GM12875 (cell line): ENCODE measurements at regions not wholly inside any gene's neighbourhood (a gene's known extent, or its start where the extent isn't known, plus 50 kb on each side); places are given as distances from the start of the nearest gene placed in this dataset.

Experiments used
- H3K4me3 ChIP-seq: one replicate; pipeline ENCODE4 v1.5.1; 2011; ENCODE audit warnings: low read depth, low read length, control low read depth
- TF ChIP-seq, protein P1 (sequence below): IDR thresholded peaks from 2 replicates; pipeline ENCODE4 v1.5.1; 2011; ENCODE audit warnings: low read depth, mild to moderate bottlenecking, control low read depth, inconsistent platforms, low read length, moderate library complexity, borderline replicate concordance; ENCODE audit not compliant: insufficient read depth

DNA sequence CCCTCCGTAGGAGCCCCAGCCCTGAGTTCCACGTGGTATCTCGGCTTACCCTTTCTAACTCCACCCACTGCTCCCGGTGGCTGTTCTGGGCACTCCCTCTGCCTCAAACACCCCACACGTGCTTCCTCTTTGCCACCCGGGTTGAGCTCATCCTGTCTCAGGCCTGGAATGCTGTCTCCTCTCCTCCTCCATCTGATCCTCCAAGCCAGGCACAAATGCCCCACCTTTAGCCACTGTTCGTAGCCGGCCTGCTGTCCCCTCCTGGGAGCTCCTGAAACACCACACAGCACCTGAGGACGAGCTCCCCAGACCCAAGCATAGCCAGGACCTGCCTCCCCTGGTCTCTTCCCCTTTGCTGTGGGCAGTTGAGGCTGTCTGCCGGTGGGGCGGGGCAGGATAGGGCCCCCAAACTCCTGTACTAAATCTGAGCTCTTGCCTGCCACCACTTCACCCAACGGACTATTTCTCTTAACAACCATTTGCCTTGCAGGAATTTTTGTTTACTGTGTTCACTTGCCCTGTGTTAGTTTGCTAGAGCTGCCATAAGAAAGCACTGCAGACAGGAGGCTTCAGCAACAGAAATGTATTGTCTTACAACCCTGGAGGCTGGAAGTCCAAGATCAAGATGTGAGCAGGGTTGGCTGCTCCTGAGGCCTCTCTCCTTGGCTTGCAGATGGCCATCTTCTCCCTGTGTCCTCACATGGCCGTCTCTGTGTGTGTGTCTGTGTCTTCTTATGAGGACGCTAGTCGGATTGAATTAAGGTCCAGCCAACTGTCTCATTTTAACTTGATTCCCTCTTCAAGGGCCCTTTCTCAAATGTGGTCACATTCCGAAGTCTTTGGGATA is 58.3 kb upstream of the SHH start:
- no peak overlapping the region for H3K4me3 ChIP-seq
- TF ChIP-seq, protein P1, sequence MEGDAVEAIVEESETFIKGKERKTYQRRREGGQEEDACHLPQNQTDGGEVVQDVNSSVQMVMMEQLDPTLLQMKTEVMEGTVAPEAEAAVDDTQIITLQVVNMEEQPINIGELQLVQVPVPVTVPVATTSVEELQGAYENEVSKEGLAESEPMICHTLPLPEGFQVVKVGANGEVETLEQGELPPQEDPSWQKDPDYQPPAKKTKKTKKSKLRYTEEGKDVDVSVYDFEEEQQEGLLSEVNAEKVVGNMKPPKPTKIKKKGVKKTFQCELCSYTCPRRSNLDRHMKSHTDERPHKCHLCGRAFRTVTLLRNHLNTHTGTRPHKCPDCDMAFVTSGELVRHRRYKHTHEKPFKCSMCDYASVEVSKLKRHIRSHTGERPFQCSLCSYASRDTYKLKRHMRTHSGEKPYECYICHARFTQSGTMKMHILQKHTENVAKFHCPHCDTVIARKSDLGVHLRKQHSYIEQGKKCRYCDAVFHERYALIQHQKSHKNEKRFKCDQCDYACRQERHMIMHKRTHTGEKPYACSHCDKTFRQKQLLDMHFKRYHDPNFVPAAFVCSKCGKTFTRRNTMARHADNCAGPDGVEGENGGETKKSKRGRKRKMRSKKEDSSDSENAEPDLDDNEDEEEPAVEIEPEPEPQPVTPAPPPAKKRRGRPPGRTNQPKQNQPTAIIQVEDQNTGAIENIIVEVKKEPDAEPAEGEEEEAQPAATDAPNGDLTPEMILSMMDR = no peak

DNA sequence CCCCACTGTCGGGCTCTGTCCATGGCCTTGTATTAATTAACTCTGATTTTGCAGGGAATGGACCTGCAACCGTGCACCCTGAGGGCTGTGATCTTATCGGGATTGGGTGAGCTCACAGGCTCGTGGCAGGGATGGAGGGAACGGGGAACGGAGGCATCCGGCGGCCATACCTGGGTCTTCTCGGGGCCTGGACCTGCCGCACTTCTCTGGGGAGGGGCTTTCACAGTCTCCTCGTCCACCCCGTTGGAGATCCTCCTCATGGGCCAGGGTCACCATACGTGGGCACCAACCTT is 57.5 kb upstream of the SHH start:
- TF ChIP-seq, protein P1 = no peak
- H3K4me3 ChIP-seq = no peak overlapping the region

DNA sequence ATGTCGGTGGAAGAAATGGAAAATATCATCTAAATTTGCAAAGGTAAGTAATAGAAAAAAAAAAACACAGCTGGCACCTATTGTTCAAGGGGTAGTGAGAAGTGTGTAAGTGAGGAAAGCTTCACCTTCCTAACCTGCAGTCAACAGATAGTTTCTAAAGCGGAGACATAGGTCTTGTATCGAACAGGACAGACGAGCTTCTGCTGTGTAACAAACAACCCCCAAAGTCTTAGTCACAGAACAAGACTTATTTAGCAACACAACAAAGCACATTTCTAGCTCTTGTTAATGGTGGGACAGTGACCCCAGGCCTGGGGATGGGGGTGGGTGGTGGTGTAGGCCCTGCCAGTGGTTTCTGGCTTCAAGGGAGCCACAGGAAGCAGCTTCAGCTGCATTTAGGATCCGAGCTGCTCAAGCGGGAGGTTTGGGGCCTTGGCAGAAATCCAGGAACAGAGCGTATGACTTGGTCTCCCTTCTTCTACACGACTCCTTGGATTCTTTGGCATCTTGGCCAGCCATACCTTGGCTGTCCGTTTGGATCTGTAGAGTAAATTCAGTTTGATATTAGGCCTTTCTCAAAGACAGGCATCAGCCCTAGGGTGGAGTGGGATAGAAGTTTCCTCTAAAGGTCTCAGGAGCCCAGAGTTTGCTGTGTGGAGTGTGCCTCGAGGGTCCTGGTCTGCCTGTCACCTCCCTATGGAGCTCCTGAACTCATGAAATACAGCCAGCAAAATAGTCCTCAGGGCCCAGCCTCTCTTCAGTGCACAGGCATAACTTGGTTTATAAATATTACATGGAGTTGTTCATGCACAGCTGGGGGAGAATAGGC is 56.9 kb upstream of the SHH start:
- H3K4me3 ChIP-seq = no peak overlapping the region
- TF ChIP-seq, protein P1 = no peak

DNA sequence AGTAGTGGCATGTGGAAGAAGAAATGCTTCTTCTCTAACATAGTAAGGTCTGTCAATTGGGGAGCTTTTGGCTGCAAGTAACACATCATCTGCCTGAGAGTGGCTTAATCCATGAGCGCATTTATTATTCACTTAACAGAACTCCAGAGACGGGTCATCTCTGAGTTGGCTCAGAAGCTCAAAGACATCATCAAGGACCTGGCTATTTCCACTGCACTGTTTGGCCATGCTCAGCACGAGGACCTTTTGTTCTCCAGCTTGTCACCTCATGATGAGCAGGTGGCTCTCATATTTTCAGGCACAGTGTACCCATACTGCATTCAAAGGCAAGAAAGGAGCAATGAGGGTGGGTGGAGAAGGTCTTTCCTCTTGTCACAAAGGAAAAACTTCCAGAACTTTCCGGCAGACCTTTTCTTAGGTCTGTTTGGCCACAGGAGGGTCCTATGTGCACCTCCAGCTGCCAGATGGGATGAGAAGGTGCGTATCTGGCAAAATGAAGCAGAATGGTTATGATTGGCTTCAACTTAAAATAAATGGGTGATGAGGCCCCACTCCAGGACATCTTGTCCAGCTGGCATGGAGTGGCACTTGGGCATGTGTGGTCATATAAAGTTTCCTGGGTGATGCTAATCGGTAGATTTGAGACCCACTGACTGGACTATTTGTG is 55.6 kb upstream of the SHH start:
- TF ChIP-seq, protein P1 = no peak
- H3K4me3 ChIP-seq = no peak overlapping the region

DNA sequence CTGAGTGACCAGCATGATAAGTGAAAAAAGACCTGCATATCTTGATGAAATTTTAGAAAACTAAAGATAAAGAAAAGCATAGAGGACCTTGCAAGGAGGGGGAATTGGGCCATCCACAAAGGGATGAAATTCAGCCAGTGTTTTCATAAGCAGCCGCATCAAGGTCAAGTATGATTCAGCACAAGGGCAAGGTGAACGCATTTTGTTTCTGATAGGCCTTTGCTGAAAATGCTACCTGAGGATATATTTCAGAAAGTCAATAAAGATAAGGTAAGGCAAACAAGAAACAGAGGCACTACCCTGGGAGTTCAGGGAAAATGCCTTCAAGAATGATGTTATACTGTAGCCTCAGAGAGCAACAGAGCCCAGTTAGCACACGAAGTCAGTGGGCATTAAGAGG is 55.0 kb upstream of the SHH start:
- no peak overlapping the region for H3K4me3 ChIP-seq
- TF ChIP-seq, protein P1 = no peak

DNA sequence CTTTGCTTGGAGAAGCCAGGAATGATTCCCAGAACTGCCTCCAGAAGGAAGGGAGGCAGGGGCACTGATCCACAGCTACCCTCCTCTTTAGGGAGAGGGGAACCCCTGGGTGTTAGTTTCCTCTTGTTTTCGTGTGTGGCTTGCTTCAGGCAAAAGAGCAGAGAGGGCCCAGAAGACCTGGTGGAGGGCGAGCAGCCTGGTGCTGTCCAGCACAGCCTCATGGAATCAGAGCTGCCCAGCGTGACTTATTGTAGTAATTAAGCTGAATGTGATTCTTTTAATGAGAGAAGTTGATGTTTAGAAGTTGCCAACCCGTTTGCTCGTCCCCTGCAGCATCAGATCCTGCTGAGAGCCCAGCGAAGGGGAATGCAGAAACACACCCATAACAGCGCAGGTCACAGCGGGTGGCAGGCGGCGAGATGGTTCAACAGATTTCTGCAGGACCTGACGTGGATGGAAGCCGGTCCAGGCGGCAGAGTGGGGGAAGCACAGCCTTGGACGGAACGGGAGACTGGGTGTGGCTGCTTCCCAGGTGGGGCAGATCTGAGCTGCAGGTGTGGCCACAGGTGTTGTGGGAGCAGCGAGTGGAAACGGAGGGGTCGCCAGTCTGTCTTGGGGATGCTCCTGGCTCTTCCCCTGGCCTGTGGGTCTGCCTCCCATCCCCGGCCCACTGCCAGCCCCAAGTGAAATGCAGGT is 53.7 kb upstream of the SHH start:
- TF ChIP-seq, protein P1 = no peak
- H3K4me3 ChIP-seq = no peak overlapping the region
